ENCODE measurements at regions not wholly inside any gene's neighbourhood (a gene's known extent, or its start where the extent isn't known, plus 50 kb on each side); places are given as distances from the start of the nearest gene placed in this dataset.

DNA sequence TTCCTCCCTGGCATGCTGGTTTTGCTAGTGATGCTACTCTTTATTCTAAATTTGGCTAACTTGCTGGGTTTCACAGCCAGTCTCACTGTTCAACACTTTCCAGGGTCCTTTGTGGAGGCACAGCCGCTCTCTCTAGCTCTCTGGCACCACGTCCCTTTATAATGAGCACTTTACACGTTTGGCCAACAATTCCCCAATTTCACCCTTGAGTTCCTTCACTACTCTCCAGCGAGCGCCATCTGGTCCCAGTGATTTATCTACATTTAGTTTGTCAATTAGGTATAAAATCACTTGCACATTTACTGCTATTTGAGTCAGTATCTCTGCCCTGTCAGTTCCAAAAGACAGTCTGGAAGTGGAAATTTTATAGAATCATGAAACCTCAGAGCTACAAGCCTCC is 241.9 kb upstream of the MOCS1 start:
- TF ChIP-seq, protein P1, sequence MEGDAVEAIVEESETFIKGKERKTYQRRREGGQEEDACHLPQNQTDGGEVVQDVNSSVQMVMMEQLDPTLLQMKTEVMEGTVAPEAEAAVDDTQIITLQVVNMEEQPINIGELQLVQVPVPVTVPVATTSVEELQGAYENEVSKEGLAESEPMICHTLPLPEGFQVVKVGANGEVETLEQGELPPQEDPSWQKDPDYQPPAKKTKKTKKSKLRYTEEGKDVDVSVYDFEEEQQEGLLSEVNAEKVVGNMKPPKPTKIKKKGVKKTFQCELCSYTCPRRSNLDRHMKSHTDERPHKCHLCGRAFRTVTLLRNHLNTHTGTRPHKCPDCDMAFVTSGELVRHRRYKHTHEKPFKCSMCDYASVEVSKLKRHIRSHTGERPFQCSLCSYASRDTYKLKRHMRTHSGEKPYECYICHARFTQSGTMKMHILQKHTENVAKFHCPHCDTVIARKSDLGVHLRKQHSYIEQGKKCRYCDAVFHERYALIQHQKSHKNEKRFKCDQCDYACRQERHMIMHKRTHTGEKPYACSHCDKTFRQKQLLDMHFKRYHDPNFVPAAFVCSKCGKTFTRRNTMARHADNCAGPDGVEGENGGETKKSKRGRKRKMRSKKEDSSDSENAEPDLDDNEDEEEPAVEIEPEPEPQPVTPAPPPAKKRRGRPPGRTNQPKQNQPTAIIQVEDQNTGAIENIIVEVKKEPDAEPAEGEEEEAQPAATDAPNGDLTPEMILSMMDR (IDR thresholded peaks at IDR 0.05; ENCODE audit: insufficient read depth, low read length): no peak
- TF ChIP-seq, protein P2, sequence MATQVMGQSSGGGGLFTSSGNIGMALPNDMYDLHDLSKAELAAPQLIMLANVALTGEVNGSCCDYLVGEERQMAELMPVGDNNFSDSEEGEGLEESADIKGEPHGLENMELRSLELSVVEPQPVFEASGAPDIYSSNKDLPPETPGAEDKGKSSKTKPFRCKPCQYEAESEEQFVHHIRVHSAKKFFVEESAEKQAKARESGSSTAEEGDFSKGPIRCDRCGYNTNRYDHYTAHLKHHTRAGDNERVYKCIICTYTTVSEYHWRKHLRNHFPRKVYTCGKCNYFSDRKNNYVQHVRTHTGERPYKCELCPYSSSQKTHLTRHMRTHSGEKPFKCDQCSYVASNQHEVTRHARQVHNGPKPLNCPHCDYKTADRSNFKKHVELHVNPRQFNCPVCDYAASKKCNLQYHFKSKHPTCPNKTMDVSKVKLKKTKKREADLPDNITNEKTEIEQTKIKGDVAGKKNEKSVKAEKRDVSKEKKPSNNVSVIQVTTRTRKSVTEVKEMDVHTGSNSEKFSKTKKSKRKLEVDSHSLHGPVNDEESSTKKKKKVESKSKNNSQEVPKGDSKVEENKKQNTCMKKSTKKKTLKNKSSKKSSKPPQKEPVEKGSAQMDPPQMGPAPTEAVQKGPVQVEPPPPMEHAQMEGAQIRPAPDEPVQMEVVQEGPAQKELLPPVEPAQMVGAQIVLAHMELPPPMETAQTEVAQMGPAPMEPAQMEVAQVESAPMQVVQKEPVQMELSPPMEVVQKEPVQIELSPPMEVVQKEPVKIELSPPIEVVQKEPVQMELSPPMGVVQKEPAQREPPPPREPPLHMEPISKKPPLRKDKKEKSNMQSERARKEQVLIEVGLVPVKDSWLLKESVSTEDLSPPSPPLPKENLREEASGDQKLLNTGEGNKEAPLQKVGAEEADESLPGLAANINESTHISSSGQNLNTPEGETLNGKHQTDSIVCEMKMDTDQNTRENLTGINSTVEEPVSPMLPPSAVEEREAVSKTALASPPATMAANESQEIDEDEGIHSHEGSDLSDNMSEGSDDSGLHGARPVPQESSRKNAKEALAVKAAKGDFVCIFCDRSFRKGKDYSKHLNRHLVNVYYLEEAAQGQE (IDR thresholded peaks at IDR 0.05; ENCODE audit: insufficient replicate concordance, low read depth): no peak
- TF ChIP-seq POLR2AphosphoS5 (IDR thresholded peaks at IDR 0.05; ENCODE audit: low read depth) (no peak), SPI1 (IDR thresholded peaks at IDR 0.05; ENCODE audit: borderline replicate concordance, low read depth) (no peak)

All from HL-60 (cell line).